ENCODE measurements at regions not wholly inside any gene's neighbourhood (a gene's known extent, or its start where the extent isn't known, plus 50 kb on each side); places are given as distances from the start of the nearest gene placed in this dataset.

GRCh38 chr5:102130386-102130785 is 165.7 kb downstream of the SLCO4C1 start:
- H3K27me3 ChIP-seq (replicated peaks; ENCODE audit: control insufficient read depth, insufficient read depth, low read length), result no peaks in the 10 kb centered on the region
- H3K36me3 ChIP-seq (ENCODE audit: control insufficient read depth, insufficient read depth, low read length), result no peaks in the 10 kb centered on the region
- TF ChIP-seq CTCF (IDR thresholded peaks at IDR 0.05; ENCODE audit: insufficient read depth, low read length, poor library complexity, severe bottlenecking), result no peak
- no peak for DNase-seq (ENCODE audit: extremely low read depth, insufficient read length)
- no peak overlapping the region for H3K4me3 ChIP-seq (replicated peaks; ENCODE audit: low read depth, low read length)

GRCh38 chr5:102119252-102119651 is 176.8 kb downstream of the SLCO4C1 start:
- H3K27me3 ChIP-seq (replicated peaks; ENCODE audit: control insufficient read depth, insufficient read depth, low read length), result no peaks in the 10 kb centered on the region
- H3K36me3 ChIP-seq (ENCODE audit: control insufficient read depth, insufficient read depth, low read length), result no peaks in the 10 kb centered on the region
- TF ChIP-seq CTCF (IDR thresholded peaks at IDR 0.05; ENCODE audit: insufficient read depth, low read length, poor library complexity, severe bottlenecking), result no peak
- H3K4me3 ChIP-seq (replicated peaks; ENCODE audit: low read depth, low read length), result no peak overlapping the region
- DNase-seq (ENCODE audit: extremely low read depth, insufficient read length), result no peak

GRCh38 chr5:102115736-102116135 is 180.3 kb downstream of the SLCO4C1 start:
- Histone ChIP-seq H3K4me3 (replicated peaks; ENCODE audit: low read depth, low read length) (no peak overlapping the region), H3K36me3 (ENCODE audit: control insufficient read depth, insufficient read depth, low read length) (no peaks in the 10 kb centered on the region), H3K27me3 (replicated peaks; ENCODE audit: control insufficient read depth, insufficient read depth, low read length) (no peaks in the 10 kb centered on the region)
- no peak for DNase-seq (ENCODE audit: extremely low read depth, insufficient read length)
- TF ChIP-seq CTCF (IDR thresholded peaks at IDR 0.05; ENCODE audit: insufficient read depth, low read length, poor library complexity, severe bottlenecking), result no peak

- no peak for TF ChIP-seq CTCF (IDR thresholded peaks at IDR 0.05; ENCODE audit: insufficient read depth, low read length, poor library complexity, severe bottlenecking)
Observed at GRCh38 chr5:102114525-102115069, 181.5 kb downstream of the SLCO4C1 start.

GRCh38 chr5:102107865-102108264 is 188.2 kb downstream of the SLCO4C1 start:
- no peak for DNase-seq (ENCODE audit: extremely low read depth, insufficient read length)
- H3K4me3 ChIP-seq (replicated peaks; ENCODE audit: low read depth, low read length), result no peak overlapping the region
- TF ChIP-seq CTCF (IDR thresholded peaks at IDR 0.05; ENCODE audit: insufficient read depth, low read length, poor library complexity, severe bottlenecking), result no peak
- H3K27me3 ChIP-seq (replicated peaks; ENCODE audit: control insufficient read depth, insufficient read depth, low read length), result no peaks in the 10 kb centered on the region
- no peaks in the 10 kb centered on the region for H3K36me3 ChIP-seq (ENCODE audit: control insufficient read depth, insufficient read depth, low read length)

More at GRCh38 chr5:102114525-102115069, 181.5 kb downstream of the SLCO4C1 start:
- no peaks in the 10 kb centered on the region for H3K27me3 ChIP-seq (replicated peaks; ENCODE audit: control insufficient read depth, insufficient read depth, low read length)
- H3K4me3 ChIP-seq (replicated peaks; ENCODE audit: low read depth, low read length), result no peak overlapping the region
- DNase-seq (ENCODE audit: extremely low read depth, insufficient read length), result no peak
- H3K36me3 ChIP-seq (ENCODE audit: control insufficient read depth, insufficient read depth, low read length), result no peaks in the 10 kb centered on the region

GRCh38 chr5:102106599-102106998 is 189.5 kb downstream of the SLCO4C1 start:
- H3K4me3 ChIP-seq (replicated peaks; ENCODE audit: low read depth, low read length), result no peak overlapping the region
- no peak for TF ChIP-seq CTCF (IDR thresholded peaks at IDR 0.05; ENCODE audit: insufficient read depth, low read length, poor library complexity, severe bottlenecking)
- no peaks in the 10 kb centered on the region for H3K27me3 ChIP-seq (replicated peaks; ENCODE audit: control insufficient read depth, insufficient read depth, low read length)
- H3K36me3 ChIP-seq (ENCODE audit: control insufficient read depth, insufficient read depth, low read length), result no peaks in the 10 kb centered on the region
- DNase-seq (ENCODE audit: extremely low read depth, insufficient read length), result no peak

Data from GM06990 (cell line).